H1 (cell line): ENCODE measurements at regions not wholly inside any gene's neighbourhood (a gene's known extent, or its start where the extent isn't known, plus 50 kb on each side); places are given as distances from the start of the nearest gene placed in this dataset.

Source experiments
- BRCA1 ChIP-seq: IDR thresholded peaks from 2 replicates; pipeline ENCODE4 v1.6.1; 2012; ENCODE audit warnings: low read depth, low read length, improper control_type of control experiment
- CEBPB ChIP-seq: IDR thresholded peaks from 2 replicates; pipeline ENCODE4 v1.6.1; 2012; ENCODE audit warnings: low read depth, low read length
- CHD1 ChIP-seq: IDR thresholded peaks from 2 replicates; pipeline ENCODE4 v1.6.1; 2012; ENCODE audit warnings: low read depth, low read length, improper control_type of control experiment
- GTF2F1 ChIP-seq: IDR thresholded peaks from 2 replicates; pipeline ENCODE4 v1.6.1; 2012; ENCODE audit warnings: low read depth, low read length, improper control_type of control experiment, borderline replicate concordance
- KDM4A ChIP-seq: IDR thresholded peaks from one replicate; pipeline ENCODE4 v1.7.1; 2012; ENCODE audit warnings: low read depth, mild to moderate bottlenecking, moderate library complexity, low read length, inconsistent platforms; ENCODE audit not compliant: severe bottlenecking
- MAFK ChIP-seq: IDR thresholded peaks from 2 replicates; pipeline ENCODE4 v1.6.1; 2012; ENCODE audit warnings: low read depth, mild to moderate bottlenecking, improper control_type of control experiment, low read length
- RAD21 ChIP-seq, 2 experiments: IDR thresholded peaks in 1 of 2; conservative IDR thresholded peaks in 1 of 2; 2 replicates each; pipeline ENCODE4 v1.6.1; 2011; ENCODE audit warnings: low read depth in 2 of 2, low read length in 2 of 2, improper control_type of control experiment in 1 of 2, inconsistent platforms in 1 of 2, mild to moderate bottlenecking in 1 of 2, moderate library complexity in 1 of 2
- RBBP5 ChIP-seq: IDR thresholded peaks from 2 replicates; pipeline ENCODE4 v1.7.1; 2012; ENCODE audit warnings: low read depth, mild to moderate bottlenecking, inconsistent platforms, low read length, moderate library complexity, borderline replicate concordance
- SIRT6 ChIP-seq: IDR thresholded peaks from one replicate; pipeline ENCODE4 v1.7.1; 2012; ENCODE audit warnings: low read length, inconsistent platforms
- SP4 ChIP-seq: IDR thresholded peaks from 2 replicates; pipeline ENCODE4 v1.6.1; 2012; ENCODE audit warnings: low read length, inconsistent platforms
- TAF1 ChIP-seq: IDR thresholded peaks from 2 replicates; pipeline ENCODE4 v1.6.1; 2011; ENCODE audit warnings: mild to moderate bottlenecking, low read depth, low read length
- TBP ChIP-seq: IDR thresholded peaks from 2 replicates; pipeline ENCODE4 v1.6.1; 2011; ENCODE audit warnings: low read depth, low read length, improper control_type of control experiment
- TF ChIP-seq, protein P1 (sequence below): fragments of 300-600 bp; sonication (generic); IDR thresholded peaks from 2 replicates; pipeline ENCODE4 v1.7.1; 2012; ENCODE audit warnings: low read length, moderate library complexity, mild to moderate bottlenecking, inconsistent platforms; ENCODE audit not compliant: insufficient replicate concordance

DNA sequence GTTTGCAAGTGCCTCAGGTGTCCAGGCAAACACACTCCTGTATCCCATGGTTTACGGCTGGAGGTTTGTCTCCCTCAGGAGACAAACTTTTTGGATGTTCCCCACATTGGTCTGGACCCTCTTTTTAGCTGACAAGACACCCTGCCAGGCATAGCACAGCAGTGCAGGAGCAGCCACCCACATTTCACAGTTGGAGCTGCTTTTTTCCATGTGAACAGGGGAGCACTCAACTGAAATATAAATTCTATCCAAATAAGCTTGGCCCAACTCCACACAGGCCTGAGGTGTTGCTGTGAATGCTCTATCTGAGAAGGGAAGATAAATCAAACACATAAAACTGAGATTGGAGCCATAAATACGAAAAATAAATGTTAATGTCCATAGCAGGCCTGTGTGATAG is 501.3 kb upstream of the IL12A start (continued):
- TF ChIP-seq, protein P1, sequence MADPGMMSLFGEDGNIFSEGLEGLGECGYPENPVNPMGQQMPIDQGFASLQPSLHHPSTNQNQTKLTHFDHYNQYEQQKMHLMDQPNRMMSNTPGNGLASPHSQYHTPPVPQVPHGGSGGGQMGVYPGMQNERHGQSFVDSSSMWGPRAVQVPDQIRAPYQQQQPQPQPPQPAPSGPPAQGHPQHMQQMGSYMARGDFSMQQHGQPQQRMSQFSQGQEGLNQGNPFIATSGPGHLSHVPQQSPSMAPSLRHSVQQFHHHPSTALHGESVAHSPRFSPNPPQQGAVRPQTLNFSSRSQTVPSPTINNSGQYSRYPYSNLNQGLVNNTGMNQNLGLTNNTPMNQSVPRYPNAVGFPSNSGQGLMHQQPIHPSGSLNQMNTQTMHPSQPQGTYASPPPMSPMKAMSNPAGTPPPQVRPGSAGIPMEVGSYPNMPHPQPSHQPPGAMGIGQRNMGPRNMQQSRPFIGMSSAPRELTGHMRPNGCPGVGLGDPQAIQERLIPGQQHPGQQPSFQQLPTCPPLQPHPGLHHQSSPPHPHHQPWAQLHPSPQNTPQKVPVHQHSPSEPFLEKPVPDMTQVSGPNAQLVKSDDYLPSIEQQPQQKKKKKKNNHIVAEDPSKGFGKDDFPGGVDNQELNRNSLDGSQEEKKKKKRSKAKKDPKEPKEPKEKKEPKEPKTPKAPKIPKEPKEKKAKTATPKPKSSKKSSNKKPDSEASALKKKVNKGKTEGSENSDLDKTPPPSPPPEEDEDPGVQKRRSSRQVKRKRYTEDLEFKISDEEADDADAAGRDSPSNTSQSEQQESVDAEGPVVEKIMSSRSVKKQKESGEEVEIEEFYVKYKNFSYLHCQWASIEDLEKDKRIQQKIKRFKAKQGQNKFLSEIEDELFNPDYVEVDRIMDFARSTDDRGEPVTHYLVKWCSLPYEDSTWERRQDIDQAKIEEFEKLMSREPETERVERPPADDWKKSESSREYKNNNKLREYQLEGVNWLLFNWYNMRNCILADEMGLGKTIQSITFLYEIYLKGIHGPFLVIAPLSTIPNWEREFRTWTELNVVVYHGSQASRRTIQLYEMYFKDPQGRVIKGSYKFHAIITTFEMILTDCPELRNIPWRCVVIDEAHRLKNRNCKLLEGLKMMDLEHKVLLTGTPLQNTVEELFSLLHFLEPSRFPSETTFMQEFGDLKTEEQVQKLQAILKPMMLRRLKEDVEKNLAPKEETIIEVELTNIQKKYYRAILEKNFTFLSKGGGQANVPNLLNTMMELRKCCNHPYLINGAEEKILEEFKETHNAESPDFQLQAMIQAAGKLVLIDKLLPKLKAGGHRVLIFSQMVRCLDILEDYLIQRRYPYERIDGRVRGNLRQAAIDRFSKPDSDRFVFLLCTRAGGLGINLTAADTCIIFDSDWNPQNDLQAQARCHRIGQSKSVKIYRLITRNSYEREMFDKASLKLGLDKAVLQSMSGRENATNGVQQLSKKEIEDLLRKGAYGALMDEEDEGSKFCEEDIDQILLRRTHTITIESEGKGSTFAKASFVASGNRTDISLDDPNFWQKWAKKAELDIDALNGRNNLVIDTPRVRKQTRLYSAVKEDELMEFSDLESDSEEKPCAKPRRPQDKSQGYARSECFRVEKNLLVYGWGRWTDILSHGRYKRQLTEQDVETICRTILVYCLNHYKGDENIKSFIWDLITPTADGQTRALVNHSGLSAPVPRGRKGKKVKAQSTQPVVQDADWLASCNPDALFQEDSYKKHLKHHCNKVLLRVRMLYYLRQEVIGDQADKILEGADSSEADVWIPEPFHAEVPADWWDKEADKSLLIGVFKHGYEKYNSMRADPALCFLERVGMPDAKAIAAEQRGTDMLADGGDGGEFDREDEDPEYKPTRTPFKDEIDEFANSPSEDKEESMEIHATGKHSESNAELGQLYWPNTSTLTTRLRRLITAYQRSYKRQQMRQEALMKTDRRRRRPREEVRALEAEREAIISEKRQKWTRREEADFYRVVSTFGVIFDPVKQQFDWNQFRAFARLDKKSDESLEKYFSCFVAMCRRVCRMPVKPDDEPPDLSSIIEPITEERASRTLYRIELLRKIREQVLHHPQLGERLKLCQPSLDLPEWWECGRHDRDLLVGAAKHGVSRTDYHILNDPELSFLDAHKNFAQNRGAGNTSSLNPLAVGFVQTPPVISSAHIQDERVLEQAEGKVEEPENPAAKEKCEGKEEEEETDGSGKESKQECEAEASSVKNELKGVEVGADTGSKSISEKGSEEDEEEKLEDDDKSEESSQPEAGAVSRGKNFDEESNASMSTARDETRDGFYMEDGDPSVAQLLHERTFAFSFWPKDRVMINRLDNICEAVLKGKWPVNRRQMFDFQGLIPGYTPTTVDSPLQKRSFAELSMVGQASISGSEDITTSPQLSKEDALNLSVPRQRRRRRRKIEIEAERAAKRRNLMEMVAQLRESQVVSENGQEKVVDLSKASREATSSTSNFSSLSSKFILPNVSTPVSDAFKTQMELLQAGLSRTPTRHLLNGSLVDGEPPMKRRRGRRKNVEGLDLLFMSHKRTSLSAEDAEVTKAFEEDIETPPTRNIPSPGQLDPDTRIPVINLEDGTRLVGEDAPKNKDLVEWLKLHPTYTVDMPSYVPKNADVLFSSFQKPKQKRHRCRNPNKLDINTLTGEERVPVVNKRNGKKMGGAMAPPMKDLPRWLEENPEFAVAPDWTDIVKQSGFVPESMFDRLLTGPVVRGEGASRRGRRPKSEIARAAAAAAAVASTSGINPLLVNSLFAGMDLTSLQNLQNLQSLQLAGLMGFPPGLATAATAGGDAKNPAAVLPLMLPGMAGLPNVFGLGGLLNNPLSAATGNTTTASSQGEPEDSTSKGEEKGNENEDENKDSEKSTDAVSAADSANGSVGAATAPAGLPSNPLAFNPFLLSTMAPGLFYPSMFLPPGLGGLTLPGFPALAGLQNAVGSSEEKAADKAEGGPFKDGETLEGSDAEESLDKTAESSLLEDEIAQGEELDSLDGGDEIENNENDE = no peak
- TF ChIP-seq RAD21 (IDR thresholded peaks at IDR 0.05 in 1 of 2, conservative IDR thresholded peaks at IDR 0.05 in 1 of 2; ENCODE audit: low read depth in 2 of 2, low read length in 2 of 2) (no peak), BRCA1 (no peak), RBBP5 (no peak), MAFK (no peak), TAF1 (no peak), CHD1 (no peak), SIRT6 (no peak), CEBPB (no peak), TBP (no peak), GTF2F1 (no peak), KDM4A (no peak), SP4 (no peak)
